ENCODE measurements at regions not wholly inside any gene's neighbourhood (a gene's known extent, or its start where the extent isn't known, plus 50 kb on each side); places are given as distances from the start of the nearest gene placed in this dataset.

GRCh38 chr11:115776916-115777315 is 272.7 kb upstream of the CADM1 start:
- H3K4me1 ChIP-seq (ENCODE audit: control insufficient read depth, low read depth, low read length) = no peaks in the 10 kb centered on the region
- H3K36me3 ChIP-seq (ENCODE audit: control insufficient read depth, low read depth, low read length) = no peaks in the 10 kb centered on the region
- H3K9me3 ChIP-seq (ENCODE audit: control insufficient read depth, low read depth, low read length) = no peaks in the 10 kb centered on the region
- H3K27me3 ChIP-seq (ENCODE audit: control insufficient read depth, insufficient read depth, low read length) = no peaks in the 10 kb centered on the region
- no peak overlapping the region for H3K9ac ChIP-seq (ENCODE audit: low read length)
- H3K27ac ChIP-seq (ENCODE audit: low read length) = no peak overlapping the region
- no peak overlapping the region for H3K4me3 ChIP-seq (ENCODE audit: low read length)

- Histone ChIP-seq H3K36me3 (ENCODE audit: control insufficient read depth, low read depth, low read length) (no peaks in the 10 kb centered on the region), H3K4me3 (ENCODE audit: low read length) (no peak overlapping the region), H3K4me1 (ENCODE audit: control insufficient read depth, low read depth, low read length) (no peaks in the 10 kb centered on the region), H3K27me3 (ENCODE audit: control insufficient read depth, insufficient read depth, low read length) (no peaks in the 10 kb centered on the region), H3K27ac (ENCODE audit: low read length) (no peak overlapping the region), H3K9ac (ENCODE audit: low read length) (no peak overlapping the region), H3K9me3 (ENCODE audit: control insufficient read depth, low read depth, low read length) (no peaks in the 10 kb centered on the region)
Measured at GRCh38 chr11:115775846-115776245, 271.6 kb upstream of the CADM1 start.

- Histone ChIP-seq H3K27me3 (ENCODE audit: control insufficient read depth, insufficient read depth, low read length) (no peaks in the 10 kb centered on the region), H3K27ac (ENCODE audit: low read length) (no peak overlapping the region), H3K36me3 (ENCODE audit: control insufficient read depth, low read depth, low read length) (no peaks in the 10 kb centered on the region), H3K9me3 (ENCODE audit: control insufficient read depth, low read depth, low read length) (no peaks in the 10 kb centered on the region), H3K4me1 (ENCODE audit: control insufficient read depth, low read depth, low read length) (no peaks in the 10 kb centered on the region), H3K9ac (ENCODE audit: low read length) (no peak overlapping the region), H3K4me3 (ENCODE audit: low read length) (no peak overlapping the region)
Measured at GRCh38 chr11:115774756-115775155, 270.5 kb upstream of the CADM1 start.

GRCh38 chr11:115769891-115770290 is 265.7 kb upstream of the CADM1 start:
- Histone ChIP-seq H3K4me1 (ENCODE audit: control insufficient read depth, low read depth, low read length) (no peaks in the 10 kb centered on the region), H3K36me3 (ENCODE audit: control insufficient read depth, low read depth, low read length) (no peaks in the 10 kb centered on the region), H3K27ac (ENCODE audit: low read length) (no peak overlapping the region), H3K9me3 (ENCODE audit: control insufficient read depth, low read depth, low read length) (no peaks in the 10 kb centered on the region), H3K9ac (ENCODE audit: low read length) (no peak overlapping the region), H3K27me3 (ENCODE audit: control insufficient read depth, insufficient read depth, low read length) (no peaks in the 10 kb centered on the region), H3K4me3 (ENCODE audit: low read length) (no peak overlapping the region)

GRCh38 chr11:115767883-115768282 is 263.7 kb upstream of the CADM1 start:
- Histone ChIP-seq H3K4me3 (ENCODE audit: low read length) (no peak overlapping the region), H3K27me3 (ENCODE audit: control insufficient read depth, insufficient read depth, low read length) (no peaks in the 10 kb centered on the region), H3K27ac (ENCODE audit: low read length) (no peak overlapping the region), H3K36me3 (ENCODE audit: control insufficient read depth, low read depth, low read length) (no peaks in the 10 kb centered on the region), H3K4me1 (ENCODE audit: control insufficient read depth, low read depth, low read length) (no peaks in the 10 kb centered on the region), H3K9me3 (ENCODE audit: control insufficient read depth, low read depth, low read length) (no peaks in the 10 kb centered on the region), H3K9ac (ENCODE audit: low read length) (no peak overlapping the region)

- no peaks in the 10 kb centered on the region for H3K27me3 ChIP-seq (ENCODE audit: control insufficient read depth, insufficient read depth, low read length)
- H3K4me3 ChIP-seq (ENCODE audit: low read length) = no peak overlapping the region
- no peaks in the 10 kb centered on the region for H3K4me1 ChIP-seq (ENCODE audit: control insufficient read depth, low read depth, low read length)
- H3K9ac ChIP-seq (ENCODE audit: low read length) = no peak overlapping the region
- no peaks in the 10 kb centered on the region for H3K36me3 ChIP-seq (ENCODE audit: control insufficient read depth, low read depth, low read length)
- H3K27ac ChIP-seq (ENCODE audit: low read length) = no peak overlapping the region
- H3K9me3 ChIP-seq (ENCODE audit: control insufficient read depth, low read depth, low read length) = no peaks in the 10 kb centered on the region
Measured at GRCh38 chr11:115767047-115767802, 263.0 kb upstream of the CADM1 start.

GRCh38 chr11:115766561-115766960 is 262.3 kb upstream of the CADM1 start:
- no peak overlapping the region for H3K4me3 ChIP-seq (ENCODE audit: low read length)
- no peaks in the 10 kb centered on the region for H3K4me1 ChIP-seq (ENCODE audit: control insufficient read depth, low read depth, low read length)
- H3K9ac ChIP-seq (ENCODE audit: low read length) = no peak overlapping the region
- H3K9me3 ChIP-seq (ENCODE audit: control insufficient read depth, low read depth, low read length) = no peaks in the 10 kb centered on the region
- no peaks in the 10 kb centered on the region for H3K36me3 ChIP-seq (ENCODE audit: control insufficient read depth, low read depth, low read length)
- no peak overlapping the region for H3K27ac ChIP-seq (ENCODE audit: low read length)
- peaks cover 5% of the 10 kb centered on the region for H3K27me3 ChIP-seq (ENCODE audit: control insufficient read depth, insufficient read depth, low read length)

GRCh38 chr11:115765803-115766239 is 261.6 kb upstream of the CADM1 start:
- H3K27ac ChIP-seq (ENCODE audit: low read length) = no peak overlapping the region
- no peaks in the 10 kb centered on the region for H3K4me1 ChIP-seq (ENCODE audit: control insufficient read depth, low read depth, low read length)
- H3K27me3 ChIP-seq (ENCODE audit: control insufficient read depth, insufficient read depth, low read length) = peaks cover 13% of the 10 kb centered on the region
- no peak overlapping the region for H3K4me3 ChIP-seq (ENCODE audit: low read length)
- no peaks in the 10 kb centered on the region for H3K36me3 ChIP-seq (ENCODE audit: control insufficient read depth, low read depth, low read length)
- H3K9me3 ChIP-seq (ENCODE audit: control insufficient read depth, low read depth, low read length) = no peaks in the 10 kb centered on the region
- no peak overlapping the region for H3K9ac ChIP-seq (ENCODE audit: low read length)

- H3K27ac ChIP-seq (ENCODE audit: low read length) = no peak overlapping the region
- H3K36me3 ChIP-seq (ENCODE audit: control insufficient read depth, low read depth, low read length) = no peaks in the 10 kb centered on the region
- H3K4me3 ChIP-seq (ENCODE audit: low read length) = no peak overlapping the region
- no peaks in the 10 kb centered on the region for H3K4me1 ChIP-seq (ENCODE audit: control insufficient read depth, low read depth, low read length)
- H3K9ac ChIP-seq (ENCODE audit: low read length) = no peak overlapping the region
- H3K9me3 ChIP-seq (ENCODE audit: control insufficient read depth, low read depth, low read length) = no peaks in the 10 kb centered on the region
- H3K27me3 ChIP-seq (ENCODE audit: control insufficient read depth, insufficient read depth, low read length) = peaks cover 29% of the 10 kb centered on the region
Measured at GRCh38 chr11:115764176-115764575, 260.0 kb upstream of the CADM1 start.

- no peak overlapping the region for H3K9ac ChIP-seq (ENCODE audit: low read length)
- no peaks in the 10 kb centered on the region for H3K4me1 ChIP-seq (ENCODE audit: control insufficient read depth, low read depth, low read length)
- no peaks in the 10 kb centered on the region for H3K9me3 ChIP-seq (ENCODE audit: control insufficient read depth, low read depth, low read length)
- peaks cover 47% of the 10 kb centered on the region for H3K27me3 ChIP-seq (ENCODE audit: control insufficient read depth, insufficient read depth, low read length)
- no peak overlapping the region for H3K27ac ChIP-seq (ENCODE audit: low read length)
- no peaks in the 10 kb centered on the region for H3K36me3 ChIP-seq (ENCODE audit: control insufficient read depth, low read depth, low read length)
- H3K4me3 ChIP-seq (ENCODE audit: low read length) = no peak overlapping the region
Measured at GRCh38 chr11:115761817-115762216, 257.6 kb upstream of the CADM1 start.

GRCh38 chr11:115761348-115761747 is 257.1 kb upstream of the CADM1 start:
- H3K27me3 ChIP-seq (ENCODE audit: control insufficient read depth, insufficient read depth, low read length) = peaks cover 47% of the 10 kb centered on the region
- H3K9ac ChIP-seq (ENCODE audit: low read length) = no peak overlapping the region
- H3K9me3 ChIP-seq (ENCODE audit: control insufficient read depth, low read depth, low read length) = no peaks in the 10 kb centered on the region
- no peak overlapping the region for H3K4me3 ChIP-seq (ENCODE audit: low read length)
- no peaks in the 10 kb centered on the region for H3K4me1 ChIP-seq (ENCODE audit: control insufficient read depth, low read depth, low read length)
- H3K36me3 ChIP-seq (ENCODE audit: control insufficient read depth, low read depth, low read length) = no peaks in the 10 kb centered on the region
- H3K27ac ChIP-seq (ENCODE audit: low read length) = no peak overlapping the region

Data from iPS-18a (cell line).